ENCODE measurements at regions not wholly inside any gene's neighbourhood (a gene's known extent, or its start where the extent isn't known, plus 50 kb on each side); places are given as distances from the start of the nearest gene placed in this dataset.
"Not testable (repeated sequence)": the region's sequence is repeated elsewhere in the genome, so short reads cannot be mapped to it uniquely, and the experiment has no call there.

GRCh38 chr19:30066781-30067759 is 125.0 kb downstream of the URI1 start:
- Mint-ChIP-seq H3K9me3 (no peaks in the 10 kb centered on the region), H3K27me3 (ENCODE audit: low read depth) (no peaks in the 10 kb centered on the region), H3K4me1 (ENCODE audit: low read depth) (no peaks in the 10 kb centered on the region), H3K27ac (no peak overlapping the region), H3K4me3 (no peak overlapping the region), H3K36me3 (ENCODE audit: low read depth) (no peaks in the 10 kb centered on the region)

- H3K4me3 Mint-ChIP-seq; H3K27me3 Mint-ChIP-seq (ENCODE audit: low read depth); H3K9me3 Mint-ChIP-seq; H3K27ac Mint-ChIP-seq; H3K36me3 Mint-ChIP-seq (ENCODE audit: low read depth); H3K4me1 Mint-ChIP-seq (ENCODE audit: low read depth): not testable (repeated sequence)
Measured at GRCh38 chr19:30067956-30068506, 126.0 kb downstream of the URI1 start.

GRCh38 chr19:30068528-30069395 is 126.7 kb downstream of the URI1 start:
- no peaks in the 10 kb centered on the region for H3K27me3 Mint-ChIP-seq (ENCODE audit: low read depth)

GRCh38 chr19:30069535-30070197 is 127.6 kb downstream of the URI1 start:
- Mint-ChIP-seq H3K9me3 (no peaks in the 10 kb centered on the region), H3K36me3 (ENCODE audit: low read depth) (no peaks in the 10 kb centered on the region), H3K27ac (no peak overlapping the region), H3K27me3 (ENCODE audit: low read depth) (no peaks in the 10 kb centered on the region), H3K4me3 (no peak overlapping the region), H3K4me1 (ENCODE audit: low read depth) (no peaks in the 10 kb centered on the region)

More at GRCh38 chr19:30068528-30069395, 126.7 kb downstream of the URI1 start:
- no peak overlapping the region for H3K27ac Mint-ChIP-seq
- no peaks in the 10 kb centered on the region for H3K4me1 Mint-ChIP-seq (ENCODE audit: low read depth)
- no peaks in the 10 kb centered on the region for H3K9me3 Mint-ChIP-seq
- H3K36me3 Mint-ChIP-seq (ENCODE audit: low read depth), result no peaks in the 10 kb centered on the region
- H3K4me3 Mint-ChIP-seq, result no peak overlapping the region

- Mint-ChIP-seq H3K27ac (no peak overlapping the region), H3K27me3 (ENCODE audit: low read depth) (no peaks in the 10 kb centered on the region), H3K9me3 (no peaks in the 10 kb centered on the region), H3K36me3 (ENCODE audit: low read depth) (no peaks in the 10 kb centered on the region), H3K4me3 (no peak overlapping the region), H3K4me1 (ENCODE audit: low read depth) (no peaks in the 10 kb centered on the region)
Measured at GRCh38 chr19:30070198-30070967, 128.3 kb downstream of the URI1 start.

- no peak overlapping the region for H3K27ac Mint-ChIP-seq
- peaks cover 3% of the 10 kb centered on the region for H3K27me3 Mint-ChIP-seq (ENCODE audit: low read depth)
- H3K36me3 Mint-ChIP-seq (ENCODE audit: low read depth), result no peaks in the 10 kb centered on the region
Measured at GRCh38 chr19:30070968-30071632, 129.1 kb downstream of the URI1 start.

DNA sequence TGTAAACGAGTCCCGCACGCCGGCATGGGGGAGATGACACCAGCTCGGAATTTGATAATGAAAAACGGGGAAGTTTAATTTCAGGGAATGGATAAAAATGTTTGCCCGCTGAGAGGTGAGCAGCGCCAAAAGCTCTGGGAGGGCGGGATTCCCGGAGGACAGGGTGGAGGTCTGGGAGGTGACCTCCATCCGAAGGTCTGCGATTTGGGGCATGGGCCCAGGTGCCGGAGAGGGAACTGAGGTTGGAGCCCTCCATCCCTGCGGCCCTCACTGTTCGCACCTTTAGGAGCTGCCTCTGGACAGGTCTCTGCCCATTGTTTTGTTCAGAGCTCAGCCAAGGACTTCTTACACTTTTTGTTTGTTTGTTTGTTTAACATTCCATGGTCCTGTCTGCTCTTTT is 129.8 kb downstream of the URI1 start:
- Mint-ChIP-seq H3K9me3 (no peaks in the 10 kb centered on the region), H3K4me1 (ENCODE audit: low read depth) (no peaks in the 10 kb centered on the region), H3K4me3 (no peak overlapping the region), H3K27me3 (ENCODE audit: low read depth) (peaks cover 3% of the 10 kb centered on the region), H3K27ac (no peak overlapping the region), H3K36me3 (ENCODE audit: low read depth) (no peaks in the 10 kb centered on the region)

More at GRCh38 chr19:30070968-30071632, 129.1 kb downstream of the URI1 start:
- no peaks in the 10 kb centered on the region for H3K4me1 Mint-ChIP-seq (ENCODE audit: low read depth)
- no peaks in the 10 kb centered on the region for H3K9me3 Mint-ChIP-seq
- no peak overlapping the region for H3K4me3 Mint-ChIP-seq

- Mint-ChIP-seq H3K9me3 (no peaks in the 10 kb centered on the region), H3K4me3 (no peak overlapping the region), H3K4me1 (ENCODE audit: low read depth) (no peaks in the 10 kb centered on the region), H3K27ac (no peak overlapping the region), H3K36me3 (ENCODE audit: low read depth) (no peaks in the 10 kb centered on the region), H3K27me3 (ENCODE audit: low read depth) (peaks cover 3% of the 10 kb centered on the region)
Measured at GRCh38 chr19:30073152-30074000, 131.3 kb downstream of the URI1 start.

DNA sequence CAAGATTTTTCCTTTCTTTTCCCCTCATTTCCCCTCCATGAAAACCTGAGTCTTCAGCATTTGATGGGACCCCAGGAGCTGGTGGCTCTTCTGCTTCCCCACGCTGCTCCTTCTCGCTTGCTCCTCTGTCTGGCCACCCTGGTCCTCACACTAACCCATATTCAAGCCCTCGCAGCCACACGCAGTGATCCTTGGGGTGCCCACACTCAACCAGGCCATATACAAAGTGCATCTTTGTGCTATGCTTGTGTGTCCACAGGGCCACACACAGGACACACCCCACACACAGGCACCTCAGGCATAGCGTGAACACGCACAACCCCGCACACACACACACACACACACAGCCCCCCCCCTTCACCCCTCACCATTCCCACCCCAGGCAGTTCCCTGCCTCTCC is 132.1 kb downstream of the URI1 start:
- Mint-ChIP-seq H3K4me1 (ENCODE audit: low read depth) (no peaks in the 10 kb centered on the region), H3K27me3 (ENCODE audit: low read depth) (peaks cover 3% of the 10 kb centered on the region), H3K27ac (no peak overlapping the region), H3K9me3 (no peaks in the 10 kb centered on the region), H3K36me3 (ENCODE audit: low read depth) (no peaks in the 10 kb centered on the region), H3K4me3 (no peak overlapping the region)

GRCh38 chr19:30074741-30075715 is 133.0 kb downstream of the URI1 start:
- Mint-ChIP-seq H3K27ac (no peak overlapping the region), H3K36me3 (ENCODE audit: low read depth) (no peaks in the 10 kb centered on the region)

DNA sequence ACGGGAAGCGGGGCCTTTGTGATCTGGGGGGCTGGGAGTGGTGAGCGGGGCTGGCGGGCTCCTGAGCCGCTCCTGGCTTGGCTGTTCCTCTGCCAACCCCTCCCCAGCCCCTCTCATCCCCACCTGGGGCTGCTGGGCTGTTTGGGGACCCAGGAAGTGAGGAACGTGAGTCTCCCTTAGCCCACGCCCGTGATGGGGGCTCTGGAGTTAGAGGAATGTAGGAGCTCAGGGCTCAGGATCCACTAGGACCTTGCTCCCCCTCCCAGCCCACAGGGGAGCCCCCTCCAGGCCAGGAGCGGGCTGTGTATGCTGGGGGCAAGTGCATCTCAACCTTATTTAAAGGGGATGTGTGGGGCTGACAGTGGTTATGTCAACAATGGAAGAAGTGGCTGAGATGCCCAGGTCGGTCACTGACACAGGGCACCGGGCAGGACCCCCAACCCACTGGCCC is 134.1 kb downstream of the URI1 start:
- peaks cover 7% of the 10 kb centered on the region for H3K27me3 Mint-ChIP-seq (ENCODE audit: low read depth)
- no peak overlapping the region for H3K27ac Mint-ChIP-seq
- H3K4me3 Mint-ChIP-seq, result no peak overlapping the region
- no peaks in the 10 kb centered on the region for H3K9me3 Mint-ChIP-seq
- H3K36me3 Mint-ChIP-seq (ENCODE audit: low read depth), result no peaks in the 10 kb centered on the region
- no peaks in the 10 kb centered on the region for H3K4me1 Mint-ChIP-seq (ENCODE audit: low read depth)

More at GRCh38 chr19:30074741-30075715, 133.0 kb downstream of the URI1 start:
- Mint-ChIP-seq H3K4me1 (ENCODE audit: low read depth) (no peaks in the 10 kb centered on the region), H3K27me3 (ENCODE audit: low read depth) (peaks cover 7% of the 10 kb centered on the region), H3K4me3 (no peak overlapping the region), H3K9me3 (no peaks in the 10 kb centered on the region)

All from T-helper 1 cell treated with Interleukin-12 subunit alpha and Interleukin-12 subunit beta and Interleukin-4 antibody, amounts not matched to agents 30 μg/mL and 1 μg/mL, for 36 hours (primary cell).